ENCODE measurements at regions not wholly inside any gene's neighbourhood (a gene's known extent, or its start where the extent isn't known, plus 50 kb on each side); places are given as distances from the start of the nearest gene placed in this dataset.

DNA sequence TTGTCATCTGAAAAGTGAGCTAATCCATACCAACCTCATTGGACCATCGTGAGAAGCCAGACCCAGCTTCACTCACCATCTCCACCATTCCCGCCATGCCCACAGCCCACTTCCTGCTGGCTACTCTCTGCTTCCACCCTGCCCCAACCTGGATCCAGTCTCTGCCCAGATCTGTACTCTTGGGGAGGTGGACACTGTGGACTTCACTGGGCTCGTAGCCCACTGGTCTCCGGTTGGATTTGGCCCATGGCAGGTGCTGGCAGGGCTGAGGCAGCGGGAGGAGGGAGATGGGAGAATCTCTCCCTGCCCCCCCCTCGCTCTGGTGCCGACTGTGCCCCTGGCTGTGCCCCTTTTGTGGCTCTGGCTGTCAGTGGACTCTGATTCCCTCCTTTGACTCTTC is 193.8 kb downstream of the ABHD5 start:
- no peaks in the 10 kb centered on the region for H3K36me3 ChIP-seq
- no peak for ATAC-seq
- TF ChIP-seq, protein P1, sequence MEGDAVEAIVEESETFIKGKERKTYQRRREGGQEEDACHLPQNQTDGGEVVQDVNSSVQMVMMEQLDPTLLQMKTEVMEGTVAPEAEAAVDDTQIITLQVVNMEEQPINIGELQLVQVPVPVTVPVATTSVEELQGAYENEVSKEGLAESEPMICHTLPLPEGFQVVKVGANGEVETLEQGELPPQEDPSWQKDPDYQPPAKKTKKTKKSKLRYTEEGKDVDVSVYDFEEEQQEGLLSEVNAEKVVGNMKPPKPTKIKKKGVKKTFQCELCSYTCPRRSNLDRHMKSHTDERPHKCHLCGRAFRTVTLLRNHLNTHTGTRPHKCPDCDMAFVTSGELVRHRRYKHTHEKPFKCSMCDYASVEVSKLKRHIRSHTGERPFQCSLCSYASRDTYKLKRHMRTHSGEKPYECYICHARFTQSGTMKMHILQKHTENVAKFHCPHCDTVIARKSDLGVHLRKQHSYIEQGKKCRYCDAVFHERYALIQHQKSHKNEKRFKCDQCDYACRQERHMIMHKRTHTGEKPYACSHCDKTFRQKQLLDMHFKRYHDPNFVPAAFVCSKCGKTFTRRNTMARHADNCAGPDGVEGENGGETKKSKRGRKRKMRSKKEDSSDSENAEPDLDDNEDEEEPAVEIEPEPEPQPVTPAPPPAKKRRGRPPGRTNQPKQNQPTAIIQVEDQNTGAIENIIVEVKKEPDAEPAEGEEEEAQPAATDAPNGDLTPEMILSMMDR (IDR thresholded peaks at IDR 0.05): no peak
- no peak for DNase-seq
- H3K27me3 ChIP-seq (ENCODE audit: low read depth): no peaks in the 10 kb centered on the region
- H3K4me1 ChIP-seq: peaks cover 19% of the 10 kb centered on the region
- intact Hi-C loops (cut with DNase I): no loop called here
- no peak overlapping the region for H3K4me3 ChIP-seq
- no peaks in the 10 kb centered on the region for H3K9me3 ChIP-seq
- H3K27ac ChIP-seq: no peak overlapping the region

DNA sequence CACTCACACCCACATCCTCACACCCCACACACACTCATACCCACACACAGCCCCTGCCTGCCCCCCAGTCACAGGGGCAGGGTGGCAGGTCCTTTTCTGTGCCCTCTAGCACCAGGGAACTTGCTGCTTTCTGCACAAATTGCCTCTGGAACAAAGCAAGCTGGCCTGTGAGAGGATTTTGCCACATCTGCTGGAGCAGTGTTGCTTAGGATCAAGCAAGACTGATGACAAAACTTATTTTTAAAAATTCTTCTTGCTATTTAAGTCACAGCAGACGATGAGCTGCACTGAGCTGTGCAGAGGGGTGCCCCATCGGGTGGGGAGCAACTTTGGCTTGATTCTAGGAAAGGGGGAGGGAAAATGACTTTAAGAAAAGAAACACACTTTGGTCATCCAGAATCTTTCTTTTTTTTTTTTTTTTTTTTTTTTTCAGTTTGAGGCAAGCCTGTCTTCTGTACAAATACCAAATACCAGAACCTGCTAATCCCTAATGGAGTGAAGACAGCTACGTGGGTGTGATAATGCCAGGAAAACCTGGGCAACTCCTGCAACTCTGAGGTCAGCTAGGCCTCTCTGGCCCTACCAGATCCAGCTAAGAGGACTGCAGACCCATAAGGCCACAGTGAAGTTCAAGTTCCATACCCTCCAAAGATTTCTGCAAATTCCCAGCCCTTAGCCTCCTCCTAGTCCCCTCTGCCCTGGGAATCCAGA is 195.3 kb downstream of the ABHD5 start:
- DNase-seq: no peak
- ATAC-seq: no peak
- Histone ChIP-seq H3K27me3 (ENCODE audit: low read depth) (no peaks in the 10 kb centered on the region), H3K9me3 (no peaks in the 10 kb centered on the region), H3K4me3 (no peak overlapping the region), H3K4me1 (peaks cover 19% of the 10 kb centered on the region), H3K36me3 (no peaks in the 10 kb centered on the region), H3K27ac (no peak overlapping the region)
- intact Hi-C loops (cut with DNase I): no loop called here
- TF ChIP-seq, protein P1 (IDR thresholded peaks at IDR 0.05): no peak

DNA sequence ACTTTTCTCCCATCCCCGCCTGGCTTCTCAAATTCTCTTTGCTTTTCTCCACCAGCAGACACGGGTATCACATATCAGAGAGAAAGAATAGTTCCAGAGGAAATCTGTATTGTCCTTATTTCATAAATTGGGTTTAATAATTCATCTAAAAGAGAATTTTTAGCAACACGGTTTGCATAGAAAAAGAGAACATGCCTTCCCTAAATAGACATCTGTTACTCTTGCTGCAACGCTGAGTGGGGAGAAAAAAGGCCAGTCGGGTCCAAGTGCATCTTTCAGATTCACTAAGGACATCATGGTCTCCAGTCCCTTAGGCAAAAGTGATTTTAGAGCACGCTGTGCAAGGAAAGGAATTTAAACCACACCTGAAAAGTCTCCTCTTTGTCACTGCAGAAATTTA is 201.3 kb downstream of the ABHD5 start:
- no peak overlapping the region for H3K4me3 ChIP-seq
- DNase-seq: no peak
- ATAC-seq: no peak
- peaks cover 15% of the 10 kb centered on the region for H3K4me1 ChIP-seq
- intact Hi-C loops (cut with DNase I): no loop called here
- TF ChIP-seq, protein P1 (IDR thresholded peaks at IDR 0.05): no peak
- H3K9me3 ChIP-seq: no peaks in the 10 kb centered on the region
- H3K27me3 ChIP-seq (ENCODE audit: low read depth): peaks cover 9% of the 10 kb centered on the region
- H3K36me3 ChIP-seq: no peaks in the 10 kb centered on the region
- no peak overlapping the region for H3K27ac ChIP-seq

DNA sequence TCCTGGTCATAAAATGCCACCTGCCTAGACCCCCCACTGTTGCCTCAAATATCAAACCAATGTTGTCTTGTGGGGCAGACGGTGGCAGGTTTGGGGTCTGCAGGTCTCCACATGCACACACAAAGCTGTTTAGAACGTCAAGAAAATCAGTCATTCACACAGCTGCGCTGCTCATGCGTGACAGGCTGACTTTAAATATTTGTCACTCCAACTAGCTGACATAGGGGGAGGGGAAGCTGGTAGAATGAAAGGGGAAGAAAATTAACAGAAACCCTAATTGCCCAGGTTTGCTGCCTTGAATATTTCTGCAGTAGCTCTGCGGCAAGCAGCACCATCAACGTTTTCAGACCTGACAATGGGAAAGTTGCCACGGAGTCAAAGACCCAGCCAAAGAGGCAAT is 201.8 kb downstream of the ABHD5 start:
- no peak overlapping the region for H3K4me3 ChIP-seq
- no peak overlapping the region for H3K27ac ChIP-seq
- intact Hi-C loops (cut with DNase I): no loop called here
- no peaks in the 10 kb centered on the region for H3K9me3 ChIP-seq
- ATAC-seq: no peak
- peaks cover 15% of the 10 kb centered on the region for H3K4me1 ChIP-seq
- H3K36me3 ChIP-seq: no peaks in the 10 kb centered on the region
- peaks cover 9% of the 10 kb centered on the region for H3K27me3 ChIP-seq (ENCODE audit: low read depth)
- no peak for DNase-seq
- TF ChIP-seq, protein P1 (IDR thresholded peaks at IDR 0.05): no peak

DNA sequence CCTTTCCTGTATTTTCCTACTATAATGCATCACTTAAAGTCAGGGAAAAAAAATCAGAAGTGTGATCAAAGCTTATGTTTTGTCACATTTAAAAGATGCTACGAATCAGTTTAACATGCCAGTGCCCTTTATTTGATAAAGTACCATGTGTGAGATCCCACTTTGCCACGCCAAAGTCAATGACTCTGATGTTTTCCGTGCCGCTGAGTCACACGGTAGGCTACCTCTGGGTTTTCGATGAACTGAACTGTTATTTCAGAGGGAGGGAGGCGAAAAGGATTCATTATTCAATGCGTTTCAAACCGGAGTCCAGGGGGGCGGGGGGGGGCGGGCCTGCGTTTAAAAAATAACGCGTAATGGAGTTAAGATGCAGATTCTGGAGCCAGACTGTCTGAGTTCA is 203.0 kb downstream of the ABHD5 start:
- peaks cover 17% of the 10 kb centered on the region for H3K27me3 ChIP-seq (ENCODE audit: low read depth)
- no peak for DNase-seq
- no peak overlapping the region for H3K27ac ChIP-seq
- intact Hi-C loops (cut with DNase I): no loop called here
- H3K36me3 ChIP-seq: no peaks in the 10 kb centered on the region
- H3K4me3 ChIP-seq: peak overlapping the region; percentile 49
- H3K4me1 ChIP-seq: peaks cover 15% of the 10 kb centered on the region
- H3K9me3 ChIP-seq: no peaks in the 10 kb centered on the region
- TF ChIP-seq, protein P1 (IDR thresholded peaks at IDR 0.05): no peak
- ATAC-seq: peak in 1 of 2 donors; percentile 19

Data from lower lobe of right lung (tissue), 2 donors.